H1 (cell line): ENCODE measurements at regions not wholly inside any gene's neighbourhood (a gene's known extent, or its start where the extent isn't known, plus 50 kb on each side); places are given as distances from the start of the nearest gene placed in this dataset.

Experiments used
- CTCF ChIA-PET: fragments of 300-600 bp; sonication (Branson Sonifier 250); formaldehyde crosslinking; loops from one replicate; lab custom pipeline; 2021; ENCODE audit not compliant: partially characterized antibody; lab: Charles Lee
- POLR2A ChIA-PET: fragments of 300-600 bp; sonication (Branson Sonifier 250); formaldehyde crosslinking; loops from one replicate; lab custom pipeline; 2021; ENCODE audit warnings: inconsistent platforms; ENCODE audit not compliant: partially characterized antibody; lab: Charles Lee
- DNase-seq, 2 experiments: peaks; one replicate each; pipeline versions ENCODE4 v3.0.0 to v3.0.0-alpha.2; 2010 to 2022; ENCODE audit warnings: low spot score in 2 of 2, low read depth in 1 of 2, mixed read lengths in 1 of 2
- FAIRE-seq: peaks from 2 replicates; lab custom pipeline; 2011; peaks lifted over from hg19 to GRCh38; lab: Jason Lieb, UNC
- H2AFZ ChIP-seq: 2 replicates; pipeline ENCODE4 v1.8.1; 2012; ENCODE audit warnings: low read length, inconsistent platforms
- H2AK5ac ChIP-seq: 2 replicates; pipeline ENCODE4 v1.6.1; 2013; ENCODE audit warnings: low read depth, low read length
- H2BK120ac ChIP-seq: replicated peaks from 2 replicates; pipeline ENCODE3; 2013; ENCODE audit warnings: low read depth, low read length, inconsistent platforms
- H2BK12ac ChIP-seq: 2 replicates; pipeline ENCODE4 v1.6.1; 2013; ENCODE audit warnings: low read depth, low read length
- H2BK15ac ChIP-seq: 2 replicates; pipeline ENCODE4 v1.6.1; 2013; ENCODE audit warnings: low read length
- H2BK20ac ChIP-seq: 2 replicates; pipeline ENCODE4 v1.6.1; 2013; ENCODE audit warnings: low read length
- H2BK5ac ChIP-seq: 2 replicates; pipeline ENCODE4 v1.6.1; 2013; ENCODE audit warnings: low read depth, low read length
- H3K14ac ChIP-seq: 2 replicates; pipeline ENCODE4 v1.6.1; 2013; ENCODE audit warnings: inconsistent platforms; ENCODE audit not compliant: insufficient read length
- H3K18ac ChIP-seq: 2 replicates; pipeline ENCODE4 v1.6.1; 2013; ENCODE audit warnings: low read length; ENCODE audit errors: extremely low read depth
- H3K23ac ChIP-seq: 2 replicates; pipeline ENCODE4 v1.6.1; 2013; ENCODE audit warnings: inconsistent platforms; ENCODE audit not compliant: insufficient read length
- H3K23me2 ChIP-seq: 2 replicates; pipeline ENCODE4 v1.6.1; 2013; ENCODE audit warnings: low read depth, low read length
- H3K27ac ChIP-seq: 2 replicates; pipeline ENCODE4 v1.6.1; 2011; ENCODE audit warnings: low read depth, low read length, inconsistent platforms
- H3K27me3 ChIP-seq, 4 experiments: replicated peaks in 1 of 4; 1 replicate in 1 of 4; 2 replicates in 3 of 4; pipeline versions ENCODE4 v1.6.1 to v1.8.1; 2011 to 2013; ENCODE audit warnings: low read length in 3 of 4, mild to moderate bottlenecking in 3 of 4, inconsistent platforms in 2 of 4, mixed read lengths in 2 of 4, moderate library complexity in 1 of 4; ENCODE audit not compliant: control insufficient read depth in 3 of 4, insufficient read depth in 3 of 4; ENCODE audit errors: extremely low read depth in 1 of 4
- H3K36me3 ChIP-seq, 4 experiments: 2 replicates each; pipeline versions ENCODE4 v1.6.1 to v1.8.1; 2011 to 2013; ENCODE audit warnings: mild to moderate bottlenecking in 4 of 4, low read length in 3 of 4, moderate library complexity in 2 of 4, control low read depth in 1 of 4, inconsistent platforms in 1 of 4; ENCODE audit not compliant: insufficient read depth in 4 of 4, control insufficient read depth in 2 of 4
- H3K4ac ChIP-seq: replicated peaks from 2 replicates; pipeline ENCODE3; 2013; ENCODE audit warnings: low read length, low read depth, mixed read lengths, inconsistent platforms; ENCODE audit not compliant: insufficient read length
- H3K4me1 ChIP-seq, 4 experiments: replicated peaks in 1 of 4; 1 replicate in 1 of 4; 2 replicates in 3 of 4; pipeline versions ENCODE4 v1.6.1 to v1.8.1; 2011 to 2013; ENCODE audit warnings: low read length in 3 of 4, inconsistent platforms in 2 of 4, mixed read lengths in 1 of 4; ENCODE audit not compliant: insufficient read depth in 4 of 4, control insufficient read depth in 3 of 4
- H3K4me2 ChIP-seq, 2 experiments: 2 replicates each; pipeline versions ENCODE4 v1.6.1 to v1.8.1; 2011 to 2013; ENCODE audit warnings: low read depth in 2 of 2, low read length in 2 of 2, control low read depth in 1 of 2, inconsistent platforms in 1 of 2, mild to moderate bottlenecking in 1 of 2; ENCODE audit not compliant: insufficient read depth in 1 of 2
- H3K4me3 ChIP-seq, 4 experiments: fragments of 200-600, 300-600 bp in 1 of 4; sonication (generic), shearing (Covaris generic), sonication (Bioruptor Twin) in 1 of 4; 2 replicates each; pipeline versions ENCODE4 v1.5.1 to v1.8.1; 2011 to 2016; ENCODE audit warnings: low read length in 4 of 4, low read depth in 3 of 4, control low read depth in 2 of 4, inconsistent platforms in 2 of 4, mild to moderate bottlenecking in 2 of 4, mixed read lengths in 1 of 4, moderate library complexity in 1 of 4; ENCODE audit not compliant: insufficient read depth in 2 of 4; ENCODE audit errors: extremely low read depth in 1 of 4
- H3K56ac ChIP-seq: replicated peaks from 2 replicates; pipeline ENCODE3; 2013; ENCODE audit warnings: low read depth, mild to moderate bottlenecking, mixed read lengths, low read length, inconsistent platforms; ENCODE audit not compliant: insufficient read length
- H3K79me1 ChIP-seq: 2 replicates; pipeline ENCODE4 v1.6.1; 2013; ENCODE audit warnings: low read depth, low read length, control low read depth
- H3K79me2 ChIP-seq, 2 experiments: 2 replicates each; pipeline versions ENCODE4 v1.6.1 to v1.8.1; 2012 to 2013; ENCODE audit warnings: low read length in 2 of 2, mild to moderate bottlenecking in 2 of 2, inconsistent platforms in 1 of 2; ENCODE audit not compliant: insufficient read depth in 2 of 2, control insufficient read depth in 1 of 2
- H3K9ac ChIP-seq, 4 experiments: replicated peaks in 1 of 4; 1 replicate in 1 of 4; 2 replicates in 3 of 4; pipeline versions ENCODE4 v1.6.1 to v1.8.1; 2011 to 2013; ENCODE audit warnings: low read depth in 3 of 4, low read length in 3 of 4, control low read depth in 2 of 4, mild to moderate bottlenecking in 2 of 4, moderate library complexity in 2 of 4, inconsistent platforms in 1 of 4; ENCODE audit errors: extremely low read depth in 1 of 4
- H3K9me3 ChIP-seq, 2 experiments: 2 replicates each; pipeline versions ENCODE4 v1.6.1 to v1.8.1; 2012 to 2013; ENCODE audit warnings: mild to moderate bottlenecking in 2 of 2, moderate library complexity in 2 of 2, control low read depth in 1 of 2, inconsistent platforms in 1 of 2, low read depth in 1 of 2, low read length in 1 of 2, mixed read lengths in 1 of 2; ENCODE audit not compliant: insufficient read depth in 2 of 2
- H4K20me1 ChIP-seq, 2 experiments: replicated peaks in 1 of 2; 2 replicates each; pipeline versions ENCODE3 to v1.8.1; 2011 to 2013; ENCODE audit warnings: inconsistent platforms in 2 of 2, low read length in 2 of 2, mild to moderate bottlenecking in 1 of 2; ENCODE audit not compliant: insufficient read depth in 2 of 2, control insufficient read depth in 1 of 2
- H4K5ac ChIP-seq: 2 replicates; pipeline ENCODE4 v1.6.1; 2013; ENCODE audit warnings: low read length, low read depth, mixed read lengths, inconsistent platforms; ENCODE audit not compliant: insufficient read length
- H4K8ac ChIP-seq: 2 replicates; pipeline ENCODE4 v1.8.0; 2013; ENCODE audit warnings: mild to moderate bottlenecking, moderate library complexity, low read length, inconsistent platforms; ENCODE audit not compliant: insufficient read depth; ENCODE audit errors: extremely low read depth
- H4K91ac ChIP-seq: replicated peaks from 2 replicates; pipeline ENCODE3; 2013; ENCODE audit warnings: low read length, mixed read lengths, inconsistent platforms; ENCODE audit not compliant: insufficient read length
- ASH2L ChIP-seq: fragments of 200-600, 300-600 bp; sonication (generic); IDR thresholded peaks from one replicate; pipeline ENCODE4 v1.7.1; 2017; ENCODE audit warnings: low read length
- E2F6 ChIP-seq: IDR thresholded peaks from 2 replicates; pipeline ENCODE4 v1.6.1; 2012; ENCODE audit warnings: inconsistent platforms
- GTF2F1 ChIP-seq: IDR thresholded peaks from 2 replicates; pipeline ENCODE4 v1.6.1; 2012; ENCODE audit warnings: low read depth, low read length, improper control_type of control experiment, borderline replicate concordance
- JUND ChIP-seq: IDR thresholded peaks from 2 replicates; pipeline ENCODE4 v1.6.1; 2011; ENCODE audit warnings: mild to moderate bottlenecking, improper control_type of control experiment, low read length
- NRF1 ChIP-seq: IDR thresholded peaks from 2 replicates; pipeline ENCODE4 v1.6.1; 2011; ENCODE audit warnings: mild to moderate bottlenecking, low read depth, low read length, improper control_type of control experiment
- POLR2AphosphoS5 ChIP-seq: IDR thresholded peaks from 2 replicates; pipeline ENCODE4 v1.6.1; 2011; ENCODE audit warnings: low read depth, low read length
- RBBP5 ChIP-seq: IDR thresholded peaks from 2 replicates; pipeline ENCODE4 v1.7.1; 2012; ENCODE audit warnings: low read depth, mild to moderate bottlenecking, inconsistent platforms, low read length, moderate library complexity, borderline replicate concordance
- RNF2 ChIP-seq: fragments of 200-900, 300-1000 bp; sonication (generic); IDR thresholded peaks from 2 replicates; pipeline ENCODE4 v1.7.1; 2016; ENCODE audit warnings: borderline replicate concordance, low read depth, mild to moderate bottlenecking, antibody characterized with exemption, low read length; ENCODE audit not compliant: poor library complexity, severe bottlenecking; ENCODE audit errors: missing control alignments
- SIN3A ChIP-seq, 2 experiments: IDR thresholded peaks in 1 of 2; conservative IDR thresholded peaks in 1 of 2; 2 replicates each; pipeline ENCODE4 v1.6.1; 2011 to 2012; ENCODE audit warnings: low read length in 2 of 2, improper control_type of control experiment in 1 of 2, low read depth in 1 of 2, mild to moderate bottlenecking in 1 of 2
- SP1 ChIP-seq: IDR thresholded peaks from 2 replicates; pipeline ENCODE4 v1.6.1; 2011; ENCODE audit warnings: low read depth, low read length
- SUZ12 ChIP-seq: fragments of 200-600 bp; sonication (generic); IDR thresholded peaks from 2 replicates; pipeline ENCODE4 v1.6.1; 2012; ENCODE audit warnings: mild to moderate bottlenecking, inconsistent platforms, low read length, moderate library complexity, mixed read lengths
- TAF1 ChIP-seq: IDR thresholded peaks from 2 replicates; pipeline ENCODE4 v1.6.1; 2011; ENCODE audit warnings: mild to moderate bottlenecking, low read depth, low read length
- WGBS, 2 experiments: shearing (Covaris generic) in 1 of 2; methylation state at CpG; one replicate each; pipeline versions ENCODE4 v1.1.6 to v1.1.7; 2013 to 2015; ENCODE audit warnings: low lambda C conversion rate in 2 of 2, mixed read lengths in 2 of 2, inconsistent platforms in 1 of 2, low coverage in 1 of 2, missing lambda C conversion rate in 1 of 2; ENCODE audit not compliant: insufficient replicate concordance in 2 of 2, insufficient coverage in 1 of 2, insufficient read length in 1 of 2; ENCODE audit errors: extremely low coverage in 1 of 2, missing lambda C conversion rate in 1 of 2; 5-methylcytosine and 5-hydroxymethylcytosine counted together

DNA sequence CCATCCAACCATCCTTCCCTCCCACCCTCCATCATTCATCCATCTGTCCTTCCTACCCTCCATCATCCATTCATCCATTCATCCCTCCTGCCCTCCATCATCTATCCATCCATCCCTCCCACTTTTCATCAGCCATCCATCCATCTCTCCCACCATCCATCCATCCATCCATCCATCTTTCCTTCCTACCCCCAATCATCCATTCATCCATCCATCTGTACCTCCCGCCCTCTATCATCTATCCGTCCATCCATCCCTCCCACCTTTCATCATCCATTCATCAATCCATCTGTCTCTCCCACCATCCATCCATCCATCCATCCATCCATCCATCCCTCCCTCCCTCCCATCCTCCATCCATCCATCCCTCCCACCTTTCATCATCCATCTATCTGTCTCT is 968.8 kb downstream of the BRD1 start:
- H3K36me3 ChIP-seq: no peaks in the 10 kb centered on the region
- H3K9me3 ChIP-seq: peaks cover 0 to 6% of the 10 kb centered on the region in 2 experiments; a peak in 1 of 4 replicates
- H3K14ac ChIP-seq: no peak overlapping the region
- H2AFZ ChIP-seq: no peak overlapping the region
- no peak overlapping the region for H4K91ac ChIP-seq
- no peaks in the 10 kb centered on the region for H3K4me1 ChIP-seq
- ChIA-PET POLR2A (no interaction called here), CTCF (interaction anchor here (1.0 kb wide), 1 partner anchor 75 kb away, joined by 3 read pairs; no protein-coding TSS in a partner anchor)
- H3K79me2 ChIP-seq: no peaks in the 10 kb centered on the region
- H2BK15ac ChIP-seq: no peak overlapping the region
- H3K23me2 ChIP-seq: peaks cover 14% of the 10 kb centered on the region; the same call in 1 of the 2 replicates
- no peak overlapping the region for H4K5ac ChIP-seq
- DNase-seq: no peak
- H2BK20ac ChIP-seq: no peak overlapping the region
- no peak overlapping the region for H3K4ac ChIP-seq
- TF ChIP-seq TAF1 (no peak), JUND (no peak), GTF2F1 (no peak), NRF1 (no peak), SP1 (no peak), E2F6 (no peak), SIN3A (conservative IDR thresholded peaks at IDR 0.05 in 1 of 2, IDR thresholded peaks at IDR 0.05 in 1 of 2; ENCODE audit: low read depth in 1 of 2, low read length in 2 of 2) (no peak), ASH2L (no peak), RBBP5 (no peak), SUZ12 (no peak), RNF2 (no peak), POLR2AphosphoS5 (no peak)
- H3K27ac ChIP-seq: no peak overlapping the region
- 0 out of 2 replicates have a peak overlapping the region, but pooled peaks have one; percentile 33 for H2BK12ac ChIP-seq
- H3K18ac ChIP-seq: no peak overlapping the region
- no peak overlapping the region for H3K4me3 ChIP-seq
- H2BK5ac ChIP-seq: no peak overlapping the region
- no peak overlapping the region for H3K9ac ChIP-seq
- FAIRE-seq: no peak
- no peaks in the 10 kb centered on the region for H3K79me1 ChIP-seq
- WGBS, 2 experiments: 86 to 100% methylated on average over 2 of the region's 2 CpGs
- H4K8ac ChIP-seq: no peak overlapping the region
- no peak overlapping the region for H3K56ac ChIP-seq
- no peak overlapping the region for H3K23ac ChIP-seq
- H4K20me1 ChIP-seq: peaks cover 0 to 2% of the 10 kb centered on the region in 2 experiments
- H3K27me3 ChIP-seq: no peaks in the 10 kb centered on the region; a peak in 1 of 7 replicates
- H3K4me2 ChIP-seq: no peak overlapping the region
- no peak overlapping the region for H2AK5ac ChIP-seq
- no peak overlapping the region for H2BK120ac ChIP-seq
